ENCODE measurements at regions not wholly inside any gene's neighbourhood (a gene's known extent, or its start where the extent isn't known, plus 50 kb on each side); places are given as distances from the start of the nearest gene placed in this dataset.

DNA sequence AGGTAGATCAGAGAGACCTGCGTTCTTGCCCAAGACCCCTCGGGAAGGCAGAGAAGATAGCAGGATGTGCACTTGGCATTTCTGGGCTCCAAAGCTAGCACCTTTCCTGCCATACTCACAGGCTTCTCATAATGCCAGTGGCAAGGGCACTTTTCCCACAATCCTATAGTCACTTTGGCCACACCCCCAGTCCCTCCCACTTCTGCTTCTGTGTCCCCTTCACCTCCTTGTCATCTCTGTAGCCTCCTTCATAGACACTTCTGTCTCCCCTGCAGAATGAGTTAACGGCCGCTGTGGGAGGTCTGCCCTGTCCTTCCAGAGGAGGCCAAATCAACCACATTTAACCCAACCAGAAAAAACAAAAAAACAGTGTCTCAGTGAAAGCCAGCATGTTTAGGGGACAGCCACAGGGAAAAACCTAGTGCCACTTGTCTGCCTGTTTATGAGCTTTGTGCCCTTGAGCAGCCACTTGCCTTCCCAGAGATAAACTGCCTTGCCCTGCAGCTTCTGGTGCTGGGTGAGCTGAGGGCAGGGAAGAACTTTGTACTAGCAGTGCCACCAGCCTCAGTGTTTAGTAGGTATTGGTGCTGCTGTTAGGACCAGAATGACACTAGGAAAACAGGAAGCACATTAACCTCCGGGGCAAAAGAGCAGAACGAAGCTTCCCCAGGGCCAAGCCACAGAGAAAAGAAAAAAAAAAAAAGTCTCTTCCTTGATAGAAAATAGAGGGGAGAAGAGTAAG lies 193.0 kb upstream of the PWP1 start (continued):
- TF ChIP-seq, protein P1, sequence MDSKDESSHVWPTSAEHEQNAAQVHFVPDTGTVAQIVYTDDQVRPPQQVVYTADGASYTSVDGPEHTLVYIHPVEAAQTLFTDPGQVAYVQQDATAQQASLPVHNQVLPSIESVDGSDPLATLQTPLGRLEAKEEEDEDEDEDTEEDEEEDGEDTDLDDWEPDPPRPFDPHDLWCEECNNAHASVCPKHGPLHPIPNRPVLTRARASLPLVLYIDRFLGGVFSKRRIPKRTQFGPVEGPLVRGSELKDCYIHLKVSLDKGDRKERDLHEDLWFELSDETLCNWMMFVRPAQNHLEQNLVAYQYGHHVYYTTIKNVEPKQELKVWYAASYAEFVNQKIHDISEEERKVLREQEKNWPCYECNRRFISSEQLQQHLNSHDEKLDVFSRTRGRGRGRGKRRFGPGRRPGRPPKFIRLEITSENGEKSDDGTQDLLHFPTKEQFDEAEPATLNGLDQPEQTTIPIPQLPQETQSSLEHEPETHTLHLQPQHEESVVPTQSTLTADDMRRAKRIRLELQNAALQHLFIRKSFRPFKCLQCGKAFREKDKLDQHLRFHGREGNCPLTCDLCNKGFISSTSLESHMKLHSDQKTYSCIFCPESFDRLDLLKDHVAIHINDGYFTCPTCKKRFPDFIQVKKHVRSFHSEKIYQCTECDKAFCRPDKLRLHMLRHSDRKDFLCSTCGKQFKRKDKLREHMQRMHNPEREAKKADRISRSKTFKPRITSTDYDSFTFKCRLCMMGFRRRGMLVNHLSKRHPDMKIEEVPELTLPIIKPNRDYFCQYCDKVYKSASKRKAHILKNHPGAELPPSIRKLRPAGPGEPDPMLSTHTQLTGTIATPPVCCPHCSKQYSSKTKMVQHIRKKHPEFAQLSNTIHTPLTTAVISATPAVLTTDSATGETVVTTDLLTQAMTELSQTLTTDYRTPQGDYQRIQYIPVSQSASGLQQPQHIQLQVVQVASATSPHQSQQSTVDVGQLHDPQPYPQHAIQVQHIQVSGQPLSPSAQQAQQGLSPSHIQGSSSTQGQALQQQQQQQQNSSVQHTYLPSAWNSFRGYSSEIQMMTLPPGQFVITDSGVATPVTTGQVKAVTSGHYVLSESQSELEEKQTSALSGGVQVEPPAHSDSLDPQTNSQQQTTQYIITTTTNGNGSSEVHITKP (CRISPR knock-in tag; IDR thresholded peaks at IDR 0.05; ENCODE audit: low read depth) = no peak
- TF ChIP-seq HCFC1 (IDR thresholded peaks at IDR 0.05; ENCODE audit: low read depth, low read length) (no peak), TEF (CRISPR knock-in tag; IDR thresholded peaks at IDR 0.05) (no peak), ZNF687 (CRISPR knock-in tag; IDR thresholded peaks at IDR 0.05) (peak; percentile 37; the same call in 1 of the 2 replicates), SP4 (CRISPR knock-in tag; IDR thresholded peaks at IDR 0.05) (0 out of 2 replicates have a peak, but pooled peaks have one; percentile 6), SOX6 (IDR thresholded peaks at IDR 0.05) (no peak), SOX6 (CRISPR knock-in tag; IDR thresholded peaks at IDR 0.05) (0 out of 2 replicates have a peak, but pooled peaks have one; percentile 24), ZNF777 (CRISPR knock-in tag; IDR thresholded peaks at IDR 0.05) (no peak), TAF15 (IDR thresholded peaks at IDR 0.05; ENCODE audit: low read depth, low read length, poor library complexity, severe bottlenecking) (no peak), PAXIP1 (CRISPR knock-in tag; conservative IDR thresholded peaks at IDR 0.05) (peak; percentile 73), ATM (IDR thresholded peaks at IDR 0.05; ENCODE audit: borderline replicate concordance) (no peak), KLF15 (CRISPR knock-in tag; IDR thresholded peaks at IDR 0.05; ENCODE audit: borderline replicate concordance) (no peak)
